ENCODE measurements at regions not wholly inside any gene's neighbourhood (a gene's known extent, or its start where the extent isn't known, plus 50 kb on each side); places are given as distances from the start of the nearest gene placed in this dataset.

GRCh38 chr13:50125304-50125553, 110.0 kb downstream of the KCNRG start:
- DNase-seq (no peak), FAIRE-seq (no peak)
- Histone ChIP-seq H3K9me3 (ENCODE audit: control insufficient read depth in 2 of 2, insufficient read depth in 1 of 2, low read depth in 1 of 2, low read length in 1 of 2) (no peaks in the 10 kb centered on the region), H3K4me1 (ENCODE audit: control insufficient read depth in 3 of 3, insufficient read depth in 2 of 3, low read depth in 1 of 3, low read length in 2 of 3) (peaks cover 6 to 46% (median 21%) of the 10 kb centered on the region in 3 donors), H3K27ac (ENCODE audit: low read depth in 1 of 3, low read length in 2 of 3) (peak overlapping the region; percentile 97 to 99 (median 99)), H3K4me3 (ENCODE audit: low read depth in 1 of 3, low read length in 3 of 3) (peak overlapping the region; percentile 69 to 98 (median 86)), H3K27me3 (ENCODE audit: control insufficient read depth in 3 of 3, insufficient read depth in 3 of 3, low read length in 3 of 3) (peaks cover 0 to 42% (median 14%) of the 10 kb centered on the region in 3 donors), H3K36me3 (ENCODE audit: control insufficient read depth in 3 of 3, insufficient read depth in 2 of 3, low read depth in 1 of 3, low read length in 3 of 3) (peaks cover 0 to 3% (median 0%) of the 10 kb centered on the region in 3 donors)
- 0 to 1% (median 1%) methylated on average over 27 to 31 of the region's 31 CpGs for WGBS, 3 donors

GRCh38 chr13:50125554-50126262, 110.5 kb downstream of the KCNRG start:
- DNase-seq (peak; percentile 91 to 93), FAIRE-seq (no peak)
- H3K4me1 ChIP-seq (ENCODE audit: control insufficient read depth in 3 of 3, insufficient read depth in 2 of 3, low read depth in 1 of 3, low read length in 2 of 3) = peaks cover 6 to 51% (median 21%) of the 10 kb centered on the region in 3 donors
- peak overlapping the region; percentile 97 to 99 (median 99) for H3K27ac ChIP-seq (ENCODE audit: low read depth in 1 of 3, low read length in 2 of 3)
- WGBS, 3 donors = 0 to 2% (median 1%) methylated on average over 55 to 87 of the region's 87 CpGs
- H3K9me3 ChIP-seq (ENCODE audit: control insufficient read depth in 2 of 2, insufficient read depth in 1 of 2, low read depth in 1 of 2, low read length in 1 of 2) = no peaks in the 10 kb centered on the region
- H3K4me3 ChIP-seq (ENCODE audit: low read depth in 1 of 3, low read length in 3 of 3) = peak overlapping the region; percentile 69 to 98 (median 86)
- peaks cover 0 to 47% (median 14%) of the 10 kb centered on the region in 3 donors for H3K27me3 ChIP-seq (ENCODE audit: control insufficient read depth in 3 of 3, insufficient read depth in 3 of 3, low read length in 3 of 3)
- H3K36me3 ChIP-seq (ENCODE audit: control insufficient read depth in 3 of 3, insufficient read depth in 2 of 3, low read depth in 1 of 3, low read length in 3 of 3) = peaks cover 0 to 3% (median 0%) of the 10 kb centered on the region in 3 donors

- peaks cover 0 to 54% (median 18%) of the 10 kb centered on the region in 3 donors for H3K27me3 ChIP-seq (ENCODE audit: control insufficient read depth in 3 of 3, insufficient read depth in 3 of 3, low read length in 3 of 3)
- DNase-seq = peak in 1 of 2 donors; percentile 59
- 52 to 61% (median 53%) methylated on average over 23 to 28 of the region's 28 CpGs for WGBS, 3 donors
- H3K4me1 ChIP-seq (ENCODE audit: control insufficient read depth in 3 of 3, insufficient read depth in 2 of 3, low read depth in 1 of 3, low read length in 2 of 3) = peaks cover 6 to 52% (median 24%) of the 10 kb centered on the region in 3 donors
- peaks cover 0 to 2% (median 0%) of the 10 kb centered on the region in 3 donors for H3K36me3 ChIP-seq (ENCODE audit: control insufficient read depth in 3 of 3, insufficient read depth in 2 of 3, low read depth in 1 of 3, low read length in 3 of 3)
- peak overlapping the region; percentile 97 to 99 (median 98) for H3K27ac ChIP-seq (ENCODE audit: low read depth in 1 of 3, low read length in 2 of 3)
- no peak for FAIRE-seq
- no peaks in the 10 kb centered on the region for H3K9me3 ChIP-seq (ENCODE audit: control insufficient read depth in 2 of 2, insufficient read depth in 1 of 2, low read depth in 1 of 2, low read length in 1 of 2)
- H3K4me3 ChIP-seq (ENCODE audit: low read depth in 1 of 3, low read length in 3 of 3) = peak overlapping the region; percentile 69 to 98 (median 86)
Measured at GRCh38 chr13:50126263-50126992, 111.2 kb downstream of the KCNRG start.

- peaks cover 0 to 61% (median 20%) of the 10 kb centered on the region in 3 donors for H3K27me3 ChIP-seq (ENCODE audit: control insufficient read depth in 3 of 3, insufficient read depth in 3 of 3, low read length in 3 of 3)
- peaks cover 6 to 52% (median 22%) of the 10 kb centered on the region in 3 donors for H3K4me1 ChIP-seq (ENCODE audit: control insufficient read depth in 3 of 3, insufficient read depth in 2 of 3, low read depth in 1 of 3, low read length in 2 of 3)
- FAIRE-seq (no peak), DNase-seq (peak; percentile 72 to 85)
- H3K27ac ChIP-seq (ENCODE audit: low read depth in 1 of 3, low read length in 2 of 3) = peak overlapping the region; percentile 24 to 99 (median 97)
- no peaks in the 10 kb centered on the region for H3K9me3 ChIP-seq (ENCODE audit: control insufficient read depth in 2 of 2, insufficient read depth in 1 of 2, low read depth in 1 of 2, low read length in 1 of 2)
- peak overlapping the region; percentile 9 to 86 (median 71) for H3K4me3 ChIP-seq (ENCODE audit: low read depth in 1 of 3, low read length in 3 of 3)
- 23 to 33% (median 31%) methylated on average over 51 of the region's 51 CpGs for WGBS, 3 donors
- no peaks in the 10 kb centered on the region for H3K36me3 ChIP-seq (ENCODE audit: control insufficient read depth in 3 of 3, insufficient read depth in 2 of 3, low read depth in 1 of 3, low read length in 3 of 3)
Measured at GRCh38 chr13:50126993-50127725, 111.9 kb downstream of the KCNRG start.

- peak overlapping the region in 1 of 3 donors; percentile 37 for H3K27ac ChIP-seq (ENCODE audit: low read depth in 1 of 3, low read length in 2 of 3)
- peak; percentile 46 to 72 for DNase-seq
- H3K27me3 ChIP-seq (ENCODE audit: control insufficient read depth in 3 of 3, insufficient read depth in 3 of 3, low read length in 3 of 3) = peaks cover 0 to 68% (median 26%) of the 10 kb centered on the region in 3 donors
- peaks cover 6 to 52% (median 19%) of the 10 kb centered on the region in 3 donors for H3K4me1 ChIP-seq (ENCODE audit: control insufficient read depth in 3 of 3, insufficient read depth in 2 of 3, low read depth in 1 of 3, low read length in 2 of 3)
- no peak for FAIRE-seq
- WGBS, 3 donors = 12 to 41% (median 35%) methylated on average over 36 to 39 of the region's 39 CpGs
- no peaks in the 10 kb centered on the region for H3K9me3 ChIP-seq (ENCODE audit: control insufficient read depth in 2 of 2, insufficient read depth in 1 of 2, low read depth in 1 of 2, low read length in 1 of 2)
- H3K4me3 ChIP-seq (ENCODE audit: low read depth in 1 of 3, low read length in 3 of 3) = peak overlapping the region; percentile 9 to 86 (median 71)
- H3K36me3 ChIP-seq (ENCODE audit: control insufficient read depth in 3 of 3, insufficient read depth in 2 of 3, low read depth in 1 of 3, low read length in 3 of 3) = no peaks in the 10 kb centered on the region
Measured at GRCh38 chr13:50127726-50128291, 112.6 kb downstream of the KCNRG start.

GRCh38 chr13:50128428-50128931, 113.2 kb downstream of the KCNRG start:
- Histone ChIP-seq H3K36me3 (ENCODE audit: control insufficient read depth in 3 of 3, insufficient read depth in 2 of 3, low read depth in 1 of 3, low read length in 3 of 3) (no peaks in the 10 kb centered on the region), H3K4me1 (ENCODE audit: control insufficient read depth in 3 of 3, insufficient read depth in 2 of 3, low read depth in 1 of 3, low read length in 2 of 3) (peaks cover 6 to 50% (median 17%) of the 10 kb centered on the region in 3 donors), H3K4me3 (ENCODE audit: low read depth in 1 of 3, low read length in 3 of 3) (no peak overlapping the region), H3K27ac (ENCODE audit: low read depth in 1 of 3, low read length in 2 of 3) (no peak overlapping the region), H3K9me3 (ENCODE audit: control insufficient read depth in 2 of 2, insufficient read depth in 1 of 2, low read depth in 1 of 2, low read length in 1 of 2) (no peaks in the 10 kb centered on the region), H3K27me3 (ENCODE audit: control insufficient read depth in 3 of 3, insufficient read depth in 3 of 3, low read length in 3 of 3) (peaks cover 2 to 74% (median 33%) of the 10 kb centered on the region in 3 donors)
- FAIRE-seq = no peak
- WGBS, 3 donors = 43 to 59% (median 51%) methylated on average over 18 of the region's 18 CpGs
- peak in 1 of 2 donors; percentile 69 for DNase-seq

GRCh38 chr13:50129081-50129705, 113.9 kb downstream of the KCNRG start:
- H3K9me3 ChIP-seq (ENCODE audit: control insufficient read depth in 2 of 2, insufficient read depth in 1 of 2, low read depth in 1 of 2, low read length in 1 of 2) = no peaks in the 10 kb centered on the region
- H3K27me3 ChIP-seq (ENCODE audit: control insufficient read depth in 3 of 3, insufficient read depth in 3 of 3, low read length in 3 of 3) = peaks cover 4 to 82% (median 39%) of the 10 kb centered on the region in 3 donors
- H3K4me1 ChIP-seq (ENCODE audit: control insufficient read depth in 3 of 3, insufficient read depth in 2 of 3, low read depth in 1 of 3, low read length in 2 of 3) = peaks cover 6 to 47% (median 17%) of the 10 kb centered on the region in 3 donors
- peak overlapping the region in 1 of 3 donors; percentile 40 for H3K4me3 ChIP-seq (ENCODE audit: low read depth in 1 of 3, low read length in 3 of 3)
- H3K36me3 ChIP-seq (ENCODE audit: control insufficient read depth in 3 of 3, insufficient read depth in 2 of 3, low read depth in 1 of 3, low read length in 3 of 3) = no peaks in the 10 kb centered on the region
- H3K27ac ChIP-seq (ENCODE audit: low read depth in 1 of 3, low read length in 2 of 3) = no peak overlapping the region
- 13 to 27% (median 20%) methylated on average over 30 of the region's 30 CpGs for WGBS, 3 donors
- peak in 1 of 2 donors; percentile 44 for DNase-seq
- no peak for FAIRE-seq
